NCI-H524 (cell line): ENCODE measurements at regions not wholly inside any gene's neighbourhood (a gene's known extent, or its start where the extent isn't known, plus 50 kb on each side); places are given as distances from the start of the nearest gene placed in this dataset.
"Not testable (repeated sequence)": the region's sequence is repeated elsewhere in the genome, so short reads cannot be mapped to it uniquely, and the experiment has no call there.

Experiments used
- DNase-seq, 2 experiments: peaks; one replicate each; lab custom pipeline; 2025; lab: John Stamatoyannopoulos, UW

DNA sequence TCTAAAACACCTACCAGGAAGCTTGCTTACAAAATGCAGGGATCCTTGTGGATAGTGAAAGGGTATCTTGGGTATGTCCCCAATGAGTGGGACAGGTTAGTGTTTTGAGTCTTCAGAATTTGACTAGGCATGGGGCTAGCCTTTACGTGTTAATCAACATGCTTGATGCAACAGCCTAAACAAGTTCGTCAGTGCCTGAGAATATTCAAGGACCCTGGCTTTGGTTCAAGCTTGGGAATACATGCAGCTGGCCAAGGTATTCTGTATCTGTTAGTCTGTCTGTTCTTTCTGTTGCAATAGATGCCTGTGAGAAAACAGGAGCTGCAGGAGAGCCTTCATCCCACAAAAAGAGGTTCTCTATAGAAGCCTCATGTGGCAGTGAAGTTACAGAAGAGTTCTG, 149.5 kb downstream of the CCNG2 start:
- DNase-seq: no peak

DNA sequence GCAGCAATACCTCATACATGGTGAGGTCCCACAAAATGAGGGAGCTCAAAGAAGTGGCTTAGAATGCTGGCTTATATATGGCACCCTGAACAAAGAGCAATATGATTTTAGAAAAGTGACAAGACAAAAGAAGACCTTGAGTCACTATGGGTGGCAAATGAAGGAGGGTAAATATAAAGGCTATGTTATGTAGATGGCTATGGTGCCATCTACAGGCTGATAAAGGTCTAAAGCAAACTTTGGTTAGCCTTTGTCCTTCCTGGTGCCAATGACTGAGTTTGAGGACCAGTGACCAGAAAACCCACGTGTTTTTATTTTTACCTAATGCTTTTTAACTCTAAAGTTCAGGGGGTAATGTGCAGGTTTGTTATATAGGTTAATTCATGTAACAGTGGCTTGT, 151.8 kb downstream of the CCNG2 start:
- DNase-seq: peak in 1 of 2 experiments; percentile 25

DNA sequence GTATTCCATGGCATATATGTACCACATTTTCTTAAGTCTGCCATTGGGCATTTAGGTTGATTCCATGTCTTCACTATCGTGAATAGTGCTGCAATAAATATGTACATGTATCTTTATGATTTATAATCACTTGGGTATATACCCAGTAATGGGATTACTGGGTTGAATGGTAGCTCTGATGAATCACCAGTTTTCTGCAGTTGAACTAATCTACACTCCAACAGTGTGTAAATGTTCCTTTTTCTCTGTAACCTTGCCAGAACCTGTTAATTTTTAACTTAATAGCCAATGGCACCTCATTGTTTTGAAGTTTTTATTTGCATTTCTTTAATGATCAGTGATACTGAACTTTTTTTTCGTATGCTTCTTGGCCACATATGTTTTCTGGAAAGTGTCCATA, 152.5 kb downstream of the CCNG2 start:
- DNase-seq: no peak

DNA sequence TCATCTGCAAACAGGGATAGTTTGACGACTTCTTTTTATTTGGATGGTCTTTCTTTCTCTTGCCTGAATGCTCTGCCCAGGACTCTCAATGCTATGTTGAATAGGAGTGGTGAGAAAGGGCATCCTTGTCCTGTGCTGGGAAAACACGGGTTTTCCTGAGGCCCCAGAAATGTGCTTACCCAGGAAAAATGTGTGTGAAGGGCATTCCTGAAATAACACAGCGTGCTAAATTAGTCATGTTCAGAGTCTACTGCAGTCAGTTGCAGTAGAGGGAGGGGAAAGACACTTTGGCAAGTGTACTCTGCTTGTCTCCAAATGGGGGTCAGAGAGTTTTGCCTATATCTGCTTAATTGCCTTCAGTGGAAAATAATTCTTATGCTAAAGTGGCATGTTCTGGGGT, 153.9 kb downstream of the CCNG2 start:
- DNase-seq: no peak

DNA sequence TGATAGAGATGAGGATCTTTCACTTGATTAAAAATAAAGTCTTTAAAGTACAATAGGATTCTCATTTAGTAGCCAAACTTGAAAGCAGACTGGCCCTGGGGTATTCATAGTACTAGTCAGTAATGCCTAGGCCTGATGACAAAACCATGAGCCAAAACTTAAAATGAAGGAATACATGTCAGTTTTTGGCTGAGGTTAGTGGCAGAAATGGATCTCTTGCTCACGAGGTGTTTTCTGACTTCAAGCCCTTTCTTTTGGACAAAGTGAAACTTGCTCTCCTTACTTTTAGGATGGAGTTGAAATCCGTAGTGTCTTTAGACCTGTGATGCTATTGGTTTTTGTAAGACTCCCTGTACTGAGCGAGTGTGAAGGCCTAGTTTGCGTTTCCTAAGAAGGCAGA, 157.7 kb downstream of the CCNG2 start:
- DNase-seq: no peak

DNA sequence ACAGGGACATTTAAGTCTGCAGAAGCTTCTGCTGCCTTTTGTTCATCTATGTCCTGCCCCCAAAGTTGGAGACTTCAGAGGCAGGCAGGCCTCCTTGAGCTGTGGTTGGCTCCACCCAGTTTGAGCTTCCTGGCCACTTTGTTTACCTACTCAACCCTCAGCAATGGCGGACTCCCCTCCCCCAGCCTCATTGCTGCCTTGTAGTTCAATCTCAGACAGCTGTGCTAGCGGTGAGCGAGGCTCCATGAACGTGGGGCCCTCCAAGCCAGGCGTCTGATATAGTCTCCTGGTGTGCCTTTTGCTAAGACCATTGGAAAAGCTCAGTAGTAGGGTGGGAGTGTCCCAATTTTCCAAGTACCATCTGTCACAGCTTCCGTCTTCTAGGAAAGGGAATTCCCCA, 170.1 kb downstream of the CCNG2 start:
- no peak for DNase-seq

DNA sequence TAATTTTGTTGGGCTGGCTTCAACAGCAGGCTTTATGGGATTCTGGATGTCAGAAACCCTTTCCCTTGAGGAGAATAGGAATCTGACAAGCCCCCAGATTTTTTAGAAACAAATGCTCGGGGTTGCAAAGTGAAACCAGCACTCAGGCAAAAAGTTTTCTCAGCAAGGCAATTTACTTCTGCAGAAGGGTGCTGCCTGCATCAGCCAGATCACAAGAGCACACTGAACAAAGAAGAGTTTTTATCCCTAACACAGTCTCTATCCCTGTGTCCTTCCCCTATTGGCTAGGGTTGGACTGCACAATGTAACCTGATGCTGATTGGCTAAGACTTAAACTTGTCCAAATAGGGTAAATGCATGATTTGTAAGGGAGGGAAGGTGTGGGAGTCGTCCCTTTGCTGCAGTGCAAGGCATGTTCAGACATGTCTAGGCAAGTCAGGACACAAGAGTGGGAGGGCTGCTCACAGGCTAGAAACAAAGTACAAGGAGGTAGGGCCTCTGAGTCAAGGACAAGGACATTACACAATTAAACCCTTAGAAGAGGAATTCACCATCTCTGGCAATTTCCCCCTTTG, 175.8 kb downstream of the CCNG2 start:
- no peak for DNase-seq

DNA sequence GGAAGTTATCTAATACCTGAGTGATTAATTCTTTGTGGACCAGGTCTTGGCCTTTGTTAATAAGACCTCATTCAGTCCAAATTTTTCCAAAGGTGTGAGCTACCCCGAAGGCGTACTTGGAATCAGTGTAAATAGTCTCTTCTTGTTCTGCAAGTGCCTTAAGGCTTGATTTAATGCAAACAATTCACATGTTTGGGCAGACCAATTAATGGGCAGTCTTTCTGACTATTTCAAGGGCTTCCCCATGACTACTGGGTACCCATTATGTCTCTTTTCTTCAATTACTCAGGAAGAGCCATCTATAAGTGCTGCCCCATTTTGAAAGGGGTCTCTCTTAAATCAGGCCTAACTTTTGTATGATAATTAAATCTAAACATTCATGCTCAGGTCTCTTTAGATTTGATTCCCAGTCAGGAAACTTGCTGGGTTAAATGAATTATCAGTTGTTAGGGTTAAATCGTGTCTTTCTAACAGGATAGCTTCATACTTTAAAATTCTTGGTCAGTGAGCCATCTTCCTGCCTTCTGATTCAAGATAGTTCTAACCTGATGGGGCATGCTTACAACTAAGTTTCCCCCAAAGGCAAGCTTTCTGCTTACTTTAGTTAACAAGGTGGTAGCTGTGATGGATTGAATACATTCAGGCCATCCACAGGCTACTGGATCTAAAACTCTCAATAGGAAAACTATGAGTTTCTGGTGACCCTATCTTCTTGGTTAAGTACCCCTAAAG, 179.6 kb downstream of the CCNG2 start:
- no peak for DNase-seq

DNA sequence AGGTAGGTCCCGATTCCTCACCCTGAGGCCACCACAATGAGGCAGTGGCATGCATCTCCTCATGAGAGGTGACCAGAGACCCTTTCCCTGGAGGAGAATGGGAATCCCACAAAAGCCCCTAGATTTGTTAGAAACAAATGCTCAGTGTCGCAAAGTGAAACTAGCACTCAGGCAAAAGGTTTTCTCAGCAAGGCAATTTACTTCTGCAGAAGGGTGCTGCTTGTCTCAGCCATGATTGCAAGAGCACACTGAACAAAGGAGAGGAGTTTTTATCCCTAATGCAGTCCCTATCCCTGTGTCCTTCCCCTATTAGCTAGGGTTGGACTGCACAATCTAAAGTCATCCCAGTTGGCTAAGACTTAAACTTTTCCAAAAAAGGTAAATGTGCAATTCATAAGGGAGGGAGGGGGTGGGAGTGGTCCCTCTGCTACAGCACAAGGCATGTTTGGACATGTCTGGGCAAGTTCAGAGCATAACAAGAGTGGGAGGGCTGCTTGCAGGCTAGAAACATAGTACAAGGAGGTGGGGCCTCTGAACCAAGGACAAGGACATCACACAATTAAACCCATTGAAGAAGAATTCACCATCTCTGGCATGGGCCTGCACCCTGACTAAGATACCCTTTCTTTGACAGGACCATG, 185.3 kb downstream of the CCNG2 start:
- DNase-seq: no peak

DNA sequence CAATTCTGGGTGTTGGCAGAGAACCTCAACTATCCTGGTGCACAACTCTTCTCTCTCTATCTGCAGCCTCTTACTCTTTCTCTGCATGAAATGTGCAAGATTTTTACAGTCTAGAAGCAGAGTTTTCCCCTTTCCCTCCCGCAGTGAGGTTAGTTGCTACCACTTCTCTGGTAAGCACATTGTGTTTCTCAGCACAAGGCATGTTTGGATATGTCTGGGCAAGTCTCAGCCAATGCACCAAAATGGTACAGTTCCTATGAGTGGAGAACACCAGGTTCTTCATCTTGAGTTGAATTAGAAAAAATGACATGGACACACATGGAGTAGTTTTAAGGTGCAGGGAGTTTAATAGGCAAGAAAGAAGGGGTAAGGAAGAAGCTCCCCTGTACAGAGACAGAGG, 187.0 kb downstream of the CCNG2 start:
- no peak for DNase-seq

DNA sequence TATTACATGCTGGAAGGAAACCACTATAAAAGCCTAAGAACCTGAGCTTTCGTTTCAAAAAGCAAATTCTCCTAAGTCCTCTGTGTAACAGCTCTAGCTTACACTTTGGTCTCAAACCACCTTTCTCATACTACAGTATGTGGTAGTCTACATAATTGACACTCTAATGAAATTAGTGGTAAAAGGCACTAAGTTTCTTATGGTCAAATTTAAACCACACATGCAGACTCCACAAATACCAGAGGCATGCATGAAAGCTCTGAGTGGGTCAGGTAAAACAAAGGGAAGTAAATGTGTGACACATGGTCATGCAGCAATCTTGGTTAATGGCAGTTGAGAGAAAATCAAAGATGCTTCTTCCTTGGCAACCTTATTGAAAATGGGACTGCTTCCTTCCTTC, 187.8 kb downstream of the CCNG2 start:
- no peak for DNase-seq

DNA sequence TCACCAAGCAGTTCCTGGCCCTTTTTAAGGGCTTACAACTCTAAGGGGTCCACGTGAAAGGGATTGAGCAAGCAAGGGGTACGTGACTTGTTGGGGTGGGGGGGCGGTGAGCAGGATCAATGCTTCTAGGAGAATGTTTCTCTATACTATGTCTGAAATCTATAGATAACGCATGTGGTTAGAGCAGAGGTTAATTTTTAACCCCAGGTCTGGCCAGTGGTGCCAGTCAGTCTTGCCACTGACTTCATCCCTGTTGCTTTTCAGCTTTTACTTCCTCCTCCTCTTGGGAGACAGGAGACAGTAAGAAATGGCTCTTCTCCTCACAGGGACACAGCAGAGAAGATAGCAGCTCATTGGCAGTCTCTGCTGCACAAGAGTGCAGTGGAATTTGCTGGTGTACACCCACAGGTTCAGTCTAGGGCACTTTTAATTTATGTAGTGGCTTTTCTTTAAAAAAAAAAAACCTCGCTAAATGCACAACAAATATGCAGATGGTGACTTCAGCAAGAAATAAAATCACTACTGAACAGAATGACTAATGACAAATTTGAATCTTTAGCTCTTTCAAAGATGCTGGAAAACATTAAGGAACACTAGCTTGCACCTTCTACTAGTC, 190.5 kb downstream of the CCNG2 start:
- no peak for DNase-seq

DNA sequence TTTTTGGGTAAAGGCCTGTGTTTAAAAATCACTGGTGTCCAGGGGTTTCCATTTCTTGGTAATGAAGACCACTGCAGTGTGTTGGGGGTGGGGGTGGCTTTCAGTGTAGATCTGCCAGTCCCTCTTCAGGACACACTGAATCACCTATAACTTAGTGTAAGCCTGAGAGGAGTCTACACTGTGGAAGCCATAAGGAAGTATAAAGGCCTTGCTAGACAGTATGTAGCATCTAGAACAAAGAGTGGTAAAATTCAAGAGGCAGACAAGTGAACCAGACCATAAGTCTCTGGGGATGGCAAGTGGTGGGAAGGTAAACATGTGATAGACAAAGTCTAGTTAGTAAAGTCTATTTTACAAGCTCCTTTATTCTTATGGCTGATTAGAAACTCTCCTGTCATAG, 191.8 kb downstream of the CCNG2 start:
- no peak for DNase-seq

DNA sequence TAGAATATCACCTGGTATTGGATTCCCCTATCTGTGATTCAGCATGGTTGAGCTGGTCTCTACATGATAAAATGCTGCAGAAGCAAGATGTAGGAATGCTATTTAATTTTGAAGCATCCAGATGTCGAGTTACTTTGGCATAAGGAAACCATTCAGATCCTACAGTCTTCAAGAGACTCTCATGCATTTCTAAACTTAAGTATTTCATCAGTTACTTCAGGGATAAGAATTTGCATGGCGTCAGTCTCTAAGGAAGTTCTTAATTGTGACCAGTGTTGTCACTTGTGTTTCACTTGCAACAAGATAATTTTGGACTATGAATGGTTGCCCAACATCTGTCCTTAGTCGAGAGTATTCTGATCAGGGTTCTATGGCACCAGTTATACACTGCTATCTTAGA, 192.4 kb downstream of the CCNG2 start:
- no peak for DNase-seq

DNA sequence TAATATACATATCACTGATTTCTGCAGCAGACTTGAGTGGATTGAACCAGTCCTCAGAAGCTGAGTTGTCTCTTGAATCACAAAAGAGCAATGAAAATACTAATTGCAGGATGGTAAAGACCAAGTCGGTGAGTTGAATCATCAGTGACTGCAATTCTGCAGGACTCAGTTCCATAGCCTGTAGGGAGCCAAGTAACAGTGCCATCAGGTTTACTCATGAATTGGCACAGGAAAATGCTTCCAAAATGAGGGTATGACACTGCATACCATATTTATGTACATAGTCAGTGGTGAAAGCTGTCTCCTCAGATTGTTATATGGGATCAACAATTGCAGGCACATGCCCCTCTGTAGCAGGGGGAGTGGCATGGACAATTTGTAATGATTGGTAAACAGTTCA, 192.8 kb downstream of the CCNG2 start:
- DNase-seq: no peak

DNA sequence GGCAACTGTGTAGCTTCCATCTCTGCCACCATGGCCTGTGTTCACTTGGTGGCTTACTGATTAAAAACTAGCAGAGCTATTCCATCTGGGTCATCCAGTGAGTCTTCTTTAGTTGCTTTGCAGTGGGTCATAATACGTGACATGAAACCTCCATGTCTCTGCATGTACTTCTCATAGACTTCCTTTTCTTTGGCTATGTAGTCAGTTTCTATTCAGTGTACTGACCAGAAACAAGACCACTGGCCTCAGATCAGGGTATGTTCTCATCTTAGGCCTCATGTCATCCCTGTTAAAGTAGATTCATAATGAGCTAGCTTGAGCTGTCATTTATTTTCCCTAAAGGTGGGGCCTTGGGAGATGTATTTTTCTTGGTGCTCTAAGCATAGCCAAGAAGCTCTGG, 195.2 kb downstream of the CCNG2 start:
- no peak for DNase-seq

DNA sequence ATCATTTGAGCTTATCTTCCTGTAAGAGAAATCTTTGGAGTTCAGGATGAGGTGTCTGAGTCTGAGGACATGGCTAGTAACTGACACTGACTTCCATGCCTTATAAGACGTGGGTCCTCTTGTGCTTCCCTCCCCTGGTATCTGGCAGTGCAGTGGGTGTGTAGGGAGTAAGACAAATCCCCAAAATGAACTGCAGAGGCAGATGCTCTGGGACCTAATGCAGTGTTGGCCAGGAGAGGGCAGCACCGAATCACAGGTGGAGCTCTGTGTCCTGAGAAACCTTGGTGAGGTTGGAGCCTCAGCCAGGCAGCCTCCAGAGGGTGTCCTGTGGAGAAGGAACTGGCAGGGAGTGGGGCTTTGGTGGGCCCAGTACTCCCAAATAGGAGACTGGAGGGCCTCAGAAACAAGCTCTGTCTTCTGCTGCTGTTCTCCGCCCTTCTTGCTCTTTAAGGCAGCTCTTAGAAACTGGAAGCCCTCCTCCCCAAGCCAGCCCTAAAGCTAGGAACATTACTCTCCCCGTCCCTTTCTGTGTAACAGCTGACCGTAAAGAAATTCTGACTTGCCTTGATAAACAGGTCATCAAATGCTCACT, 196.8 kb downstream of the CCNG2 start:
- DNase-seq: not testable (repeated sequence)

DNA sequence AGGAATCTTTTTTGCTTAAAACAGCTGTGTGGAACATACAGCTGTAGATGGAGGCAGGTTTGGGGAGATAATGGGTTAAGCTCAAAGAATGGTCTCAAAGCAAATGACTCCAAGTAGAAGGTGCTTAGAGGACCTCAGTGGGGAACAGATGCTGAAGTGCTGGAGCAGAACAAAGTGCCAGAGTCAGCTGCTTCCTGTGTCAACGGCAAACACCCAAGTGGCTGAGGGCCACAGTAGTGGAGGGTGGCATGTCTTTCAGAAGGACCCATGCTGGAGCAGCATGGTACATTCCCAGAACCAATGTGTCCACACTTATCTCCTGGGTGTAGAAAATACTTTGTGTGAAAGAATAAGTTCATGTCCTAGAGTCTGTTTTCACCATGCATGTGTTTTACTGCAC, 197.5 kb downstream of the CCNG2 start:
- no peak for DNase-seq

DNA sequence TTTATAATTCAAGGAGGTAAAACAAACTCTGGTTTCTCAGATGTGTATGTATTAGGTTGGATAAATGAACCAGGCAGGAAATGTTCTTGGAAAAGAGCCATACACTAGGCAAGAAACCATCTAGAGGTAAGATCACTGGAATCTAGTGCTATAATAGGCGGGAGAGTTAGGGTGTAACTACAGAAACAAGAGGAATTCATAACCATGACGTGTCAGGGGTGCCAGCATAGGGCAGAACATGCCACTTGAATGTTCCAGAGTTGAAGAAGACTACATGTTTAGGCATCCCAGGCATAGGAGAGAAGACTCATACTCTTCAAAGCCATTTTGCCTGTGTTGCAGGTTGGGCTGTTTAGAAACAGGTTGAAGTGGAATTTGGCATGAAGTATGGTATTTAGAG, 198.7 kb downstream of the CCNG2 start:
- DNase-seq: no peak

DNA sequence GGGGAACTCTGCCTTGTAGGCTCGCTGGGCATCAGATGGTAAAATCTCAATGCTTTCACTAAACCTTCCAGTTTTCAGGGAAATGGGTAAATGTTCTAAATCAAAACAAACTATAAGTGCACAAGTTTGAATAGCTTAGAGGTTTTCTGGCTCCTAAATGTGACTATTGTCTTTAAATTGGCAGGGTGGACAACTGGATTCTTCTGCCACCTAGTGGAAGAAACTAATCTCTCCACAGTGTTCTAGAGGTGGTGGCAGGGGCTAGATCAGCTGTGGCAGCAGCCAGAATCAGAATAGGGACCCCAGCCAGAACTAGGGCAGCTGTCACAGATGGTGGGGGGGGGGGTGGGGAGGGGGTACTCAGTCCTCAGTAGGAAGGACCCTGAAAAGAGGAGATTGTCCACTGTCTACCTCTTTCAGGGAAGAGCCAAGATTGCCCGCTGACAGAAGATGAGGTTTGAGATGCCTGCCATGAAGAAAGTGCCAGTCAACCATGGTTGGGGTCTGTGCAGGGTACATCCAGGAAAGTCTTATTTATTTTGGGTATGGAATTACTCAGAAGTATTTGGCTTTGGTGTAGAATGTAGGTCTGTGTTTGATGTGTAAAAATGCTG, 201.4 kb downstream of the CCNG2 start:
- DNase-seq: peak in 1 of 2 experiments; percentile 33

DNA sequence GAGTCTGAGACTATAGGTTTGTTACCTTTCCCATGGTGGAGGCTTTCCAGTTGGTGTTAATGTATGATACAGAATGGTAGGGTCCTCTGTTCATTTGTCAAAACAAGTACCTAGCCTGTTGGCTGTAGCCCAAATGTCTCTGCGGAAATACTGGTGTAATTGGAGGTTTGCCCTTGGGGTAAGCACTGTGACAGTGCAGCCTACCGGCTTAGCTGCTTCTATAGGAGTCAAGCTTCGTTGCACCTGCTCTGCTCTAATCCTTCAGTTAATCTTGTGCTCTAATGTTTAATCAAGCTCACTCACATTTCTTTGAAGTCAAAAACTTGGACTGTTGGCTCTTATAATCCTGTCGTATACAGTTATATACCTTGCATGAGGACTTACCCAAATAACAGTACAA, 203.4 kb downstream of the CCNG2 start:
- DNase-seq: peak; percentile 24 to 76

DNA sequence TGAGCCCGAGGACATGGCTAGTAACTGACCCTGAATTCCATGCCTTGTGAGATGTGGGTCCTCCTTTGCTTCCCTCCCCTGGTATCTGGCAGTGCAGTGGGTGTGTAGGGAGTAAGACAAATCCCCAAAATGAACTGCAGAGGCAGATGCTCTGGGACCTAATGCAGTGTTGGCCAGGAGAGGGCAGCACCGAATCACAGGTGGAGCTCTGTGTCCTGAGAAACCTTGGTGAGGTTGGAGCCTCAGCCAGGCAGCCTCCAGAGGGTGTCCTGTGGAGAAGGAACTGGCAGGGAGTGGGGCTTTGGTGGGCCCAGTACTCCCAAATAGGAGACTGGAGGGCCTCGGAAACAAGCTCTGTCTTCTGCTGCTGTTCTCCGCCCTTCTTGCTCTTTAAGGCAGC, 209.9 kb downstream of the CCNG2 start:
- DNase-seq: not testable (repeated sequence)
